ENCODE measurements at regions not wholly inside any gene's neighbourhood (a gene's known extent, or its start where the extent isn't known, plus 50 kb on each side); places are given as distances from the start of the nearest gene placed in this dataset.

DNA sequence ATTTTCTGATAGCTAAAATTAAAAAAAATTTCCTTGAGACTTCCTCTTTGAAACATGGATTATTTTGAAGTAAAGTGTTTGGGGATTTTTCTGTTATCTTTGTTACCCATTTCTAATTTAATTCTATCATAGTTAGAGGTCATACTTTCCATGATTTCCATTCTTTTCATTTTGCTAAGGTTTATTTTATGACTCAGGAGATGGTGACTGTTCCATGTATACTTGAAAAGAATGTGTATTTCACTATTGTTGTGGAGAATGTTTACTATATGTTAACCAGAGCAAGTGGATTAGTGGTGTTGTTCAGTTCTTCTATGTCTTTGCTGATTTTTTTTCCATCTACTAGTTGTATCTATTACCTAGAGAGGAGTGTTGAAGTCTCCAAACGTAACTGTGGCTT is 250.5 kb upstream of the PELI2 start:
- H3K9me3 ChIP-seq (ENCODE audit: control insufficient read depth, low read length) = peaks cover 14% of the 10 kb centered on the region
- 70% methylated on average over 1 of the region's 1 CpG; no CpG with 5 or more reads in 1 of the 2 experiments for WGBS, 2 experiments (ENCODE audit: insufficient coverage in 1 of 2, insufficient read length in 1 of 2)
- no peak for DNase-seq
- no peaks in the 10 kb centered on the region for H3K4me1 Mint-ChIP-seq
- peaks cover 4% of the 10 kb centered on the region for H3K27me3 Mint-ChIP-seq (ENCODE audit: insufficient read depth)
- peaks cover 26% of the 10 kb centered on the region for H3K9me3 Mint-ChIP-seq
- peaks cover 8% of the 10 kb centered on the region for H3K36me3 Mint-ChIP-seq (ENCODE audit: low read depth)
- H3K27ac ChIP-seq (ENCODE audit: low read depth, low read length) = no peak overlapping the region
- H3K36me3 ChIP-seq (ENCODE audit: control insufficient read depth, insufficient read depth, low read length) = no peaks in the 10 kb centered on the region
- no peak for TF ChIP-seq CTCF (conservative IDR thresholded peaks at IDR 0.05)
- H3K4me1 ChIP-seq (ENCODE audit: control insufficient read depth, insufficient read depth, low read length) = no peaks in the 10 kb centered on the region
- H3K27me3 ChIP-seq (ENCODE audit: control insufficient read depth, insufficient read depth, low read length, poor library complexity, severe bottlenecking) = no peaks in the 10 kb centered on the region
- no peak overlapping the region for H3K27ac Mint-ChIP-seq
- H3K4me3 ChIP-seq (ENCODE audit: low read length) = no peak overlapping the region
- H3K4me3 Mint-ChIP-seq = no peak overlapping the region
- no peak overlapping the region for H3K9ac ChIP-seq (ENCODE audit: extremely low read depth, low read length, poor library complexity, severe bottlenecking)

GRCh38 chr14:55869397-55870049 is 248.7 kb upstream of the PELI2 start:
- Mint-ChIP-seq H3K27ac (no peak overlapping the region), H3K4me3 (no peak overlapping the region), H3K9me3 (peaks cover 10% of the 10 kb centered on the region), H3K36me3 (ENCODE audit: low read depth) (peaks cover 2% of the 10 kb centered on the region), H3K27me3 (ENCODE audit: insufficient read depth) (peaks cover 2% of the 10 kb centered on the region), H3K4me1 (no peaks in the 10 kb centered on the region)
- no peak for TF ChIP-seq CTCF (conservative IDR thresholded peaks at IDR 0.05)
- H3K4me1 ChIP-seq (ENCODE audit: control insufficient read depth, insufficient read depth, low read length) = no peaks in the 10 kb centered on the region
- H3K9me3 ChIP-seq (ENCODE audit: control insufficient read depth, low read length) = peaks cover 2% of the 10 kb centered on the region
- 92% methylated on average over 2 of the region's 2 CpGs; no CpG with 5 or more reads in 1 of the 2 experiments for WGBS, 2 experiments (ENCODE audit: insufficient coverage in 1 of 2, insufficient read length in 1 of 2)
- no peak overlapping the region for H3K4me3 ChIP-seq (ENCODE audit: low read length)
- DNase-seq = no peak
- H3K36me3 ChIP-seq (ENCODE audit: control insufficient read depth, insufficient read depth, low read length) = no peaks in the 10 kb centered on the region
- no peaks in the 10 kb centered on the region for H3K27me3 ChIP-seq (ENCODE audit: control insufficient read depth, insufficient read depth, low read length, poor library complexity, severe bottlenecking)
- no peak overlapping the region for H3K9ac ChIP-seq (ENCODE audit: extremely low read depth, low read length, poor library complexity, severe bottlenecking)
- H3K27ac ChIP-seq (ENCODE audit: low read depth, low read length) = no peak overlapping the region

DNA sequence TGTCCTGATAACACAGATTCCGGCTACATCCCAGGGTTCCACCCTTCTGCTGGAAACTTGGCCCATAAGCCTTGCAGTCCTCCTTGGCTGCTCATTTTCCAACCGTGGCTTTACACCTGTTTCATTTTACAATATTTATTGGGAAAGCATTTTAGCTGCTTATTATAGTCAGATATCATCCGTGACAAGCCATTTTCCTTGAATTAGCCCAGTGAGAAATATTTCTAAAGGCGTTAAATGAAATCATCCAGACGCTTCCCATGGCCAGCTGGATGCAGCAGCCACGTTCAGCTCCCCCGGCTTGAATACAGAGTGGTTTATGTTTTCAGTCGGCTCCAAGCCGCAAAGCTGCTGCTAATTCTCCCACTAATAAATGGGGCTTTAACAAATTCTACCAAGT is 245.0 kb upstream of the PELI2 start:
- no peak overlapping the region for H3K27ac ChIP-seq (ENCODE audit: low read depth, low read length)
- no peaks in the 10 kb centered on the region for H3K27me3 Mint-ChIP-seq (ENCODE audit: insufficient read depth)
- no peaks in the 10 kb centered on the region for H3K9me3 Mint-ChIP-seq
- WGBS, 2 experiments (ENCODE audit: insufficient coverage in 1 of 2, insufficient read length in 1 of 2) = 69 to 71% methylated on average over 7 to 9 of the region's 9 CpGs
- H3K9ac ChIP-seq (ENCODE audit: extremely low read depth, low read length, poor library complexity, severe bottlenecking) = no peak overlapping the region
- H3K36me3 ChIP-seq (ENCODE audit: control insufficient read depth, insufficient read depth, low read length) = no peaks in the 10 kb centered on the region
- no peak overlapping the region for H3K4me3 ChIP-seq (ENCODE audit: low read length)
- TF ChIP-seq CTCF (conservative IDR thresholded peaks at IDR 0.05) = no peak
- no peaks in the 10 kb centered on the region for H3K36me3 Mint-ChIP-seq (ENCODE audit: low read depth)
- no peak for DNase-seq
- H3K4me3 Mint-ChIP-seq = no peak overlapping the region
- H3K27me3 ChIP-seq (ENCODE audit: control insufficient read depth, insufficient read depth, low read length, poor library complexity, severe bottlenecking) = no peaks in the 10 kb centered on the region
- H3K4me1 ChIP-seq (ENCODE audit: control insufficient read depth, insufficient read depth, low read length) = no peaks in the 10 kb centered on the region
- H3K9me3 ChIP-seq (ENCODE audit: control insufficient read depth, low read length) = no peaks in the 10 kb centered on the region
- no peaks in the 10 kb centered on the region for H3K4me1 Mint-ChIP-seq
- no peak overlapping the region for H3K27ac Mint-ChIP-seq
